ENCODE measurements at regions not wholly inside any gene's neighbourhood (a gene's known extent, or its start where the extent isn't known, plus 50 kb on each side); places are given as distances from the start of the nearest gene placed in this dataset.

DNA sequence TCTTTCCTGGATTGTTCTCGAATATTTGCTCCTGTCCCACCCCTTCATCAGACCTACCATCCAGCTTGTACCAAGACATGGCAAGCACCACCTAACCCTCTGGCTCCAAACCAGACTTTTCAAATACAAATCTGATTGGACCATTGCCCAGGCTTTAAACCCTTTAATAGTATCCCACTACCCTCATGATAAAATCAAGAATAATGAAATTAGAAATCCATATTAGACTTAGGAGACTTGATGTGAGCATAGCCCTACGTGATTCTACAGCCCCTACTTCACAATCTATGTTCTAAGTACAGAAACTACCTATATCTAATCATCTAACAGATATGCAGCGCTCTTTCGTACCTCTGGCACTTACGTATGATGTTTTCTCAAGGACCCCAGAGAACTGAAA is 375.2 kb upstream of the CPEB2 start:
- H3K27me3 Mint-ChIP-seq = peaks cover 0 to 4% of the 10 kb centered on the region in 2 donors
- no peak overlapping the region for H3K27ac Mint-ChIP-seq
- no peak overlapping the region for H3K4me3 Mint-ChIP-seq
- DNase-seq = no peak
- H3K36me3 Mint-ChIP-seq = no peaks in the 10 kb centered on the region
- ATAC-seq (replicated peaks) = no peak
- peaks cover 0 to 2% of the 10 kb centered on the region in 2 donors for H3K9me3 Mint-ChIP-seq
- no peaks in the 10 kb centered on the region for H3K4me1 Mint-ChIP-seq

DNA sequence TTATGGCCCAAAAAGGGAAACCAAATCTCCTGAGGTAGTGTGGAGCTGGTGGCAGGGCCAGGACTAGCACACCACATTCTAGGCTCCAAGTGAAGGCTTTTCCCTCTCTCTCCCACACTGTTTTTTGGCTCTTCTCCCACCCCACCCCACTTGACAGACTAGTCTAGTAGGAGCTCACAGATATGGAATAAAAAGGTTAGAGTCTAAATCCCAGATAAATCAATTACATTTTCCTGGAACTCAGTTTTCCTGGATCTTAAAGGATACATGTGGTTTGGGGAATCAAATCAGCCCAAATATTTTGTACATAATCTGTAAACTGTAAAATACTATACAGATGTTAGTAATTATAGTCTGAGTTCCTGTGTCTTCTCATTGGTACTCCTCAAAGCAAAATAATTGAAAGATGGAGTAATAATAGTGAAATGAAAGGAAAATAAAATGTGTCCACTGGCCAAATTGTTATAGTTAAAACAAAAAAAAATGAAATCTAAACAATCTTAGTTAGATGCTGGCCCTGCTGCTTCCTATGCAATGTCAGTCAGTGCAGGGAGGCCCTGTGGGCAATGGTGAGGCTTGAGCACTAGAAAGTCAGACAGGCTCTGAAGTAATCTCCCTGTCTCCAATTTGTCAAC is 370.4 kb upstream of the CPEB2 start:
- Mint-ChIP-seq H3K4me3 (no peak overlapping the region), H3K9me3 (peaks cover 7 to 10% of the 10 kb centered on the region in 2 donors), H3K27ac (no peak overlapping the region), H3K27me3 (no peaks in the 10 kb centered on the region), H3K36me3 (no peaks in the 10 kb centered on the region), H3K4me1 (no peaks in the 10 kb centered on the region)
- DNase-seq (no peak), ATAC-seq (replicated peaks) (no peak)

DNA sequence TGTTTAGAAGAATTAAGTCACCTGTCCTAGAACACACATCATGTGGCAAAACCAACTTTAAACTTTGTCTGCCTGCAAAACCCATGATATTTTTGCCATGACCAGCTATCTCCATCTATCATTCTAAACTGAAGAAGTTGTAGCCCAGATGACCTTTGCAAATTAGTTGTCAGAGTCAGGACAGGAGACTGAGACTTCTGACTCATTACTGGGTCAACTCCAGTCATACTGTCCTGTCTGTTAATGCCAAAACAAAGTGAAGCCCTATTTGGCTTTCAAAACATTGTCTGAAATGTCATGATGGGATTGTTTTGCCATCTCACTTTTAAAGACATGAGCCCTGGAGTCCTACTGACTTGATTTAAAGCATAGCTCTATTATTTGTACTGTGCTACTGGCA is 365.7 kb upstream of the CPEB2 start:
- Mint-ChIP-seq H3K27me3 (peaks cover 4 to 8% of the 10 kb centered on the region in 2 donors), H3K4me1 (no peaks in the 10 kb centered on the region)
- peak; percentile 51 to 57 for ATAC-seq (replicated peaks)

DNA sequence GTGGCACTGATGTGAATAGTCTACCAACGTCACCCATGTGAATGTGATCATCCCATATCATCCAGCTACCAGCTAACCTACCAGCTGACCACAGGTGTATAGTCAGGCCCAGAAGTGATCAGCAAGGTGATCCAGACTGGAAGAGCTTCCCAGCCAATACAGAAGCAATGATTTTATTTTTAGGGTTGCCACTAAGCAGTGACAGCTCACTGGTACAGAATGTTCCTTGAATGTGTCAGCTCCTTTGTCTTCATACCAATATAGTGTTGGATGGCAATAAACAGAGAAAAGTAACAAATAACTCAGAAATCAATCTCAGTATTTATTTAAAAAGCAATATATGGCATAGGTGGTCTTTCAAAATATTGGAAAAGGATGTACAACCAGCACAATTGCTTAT is 361.8 kb upstream of the CPEB2 start:
- no peak overlapping the region for H3K27ac Mint-ChIP-seq
- no peak for DNase-seq
- H3K4me3 Mint-ChIP-seq = no peak overlapping the region
- ATAC-seq (replicated peaks) = no peak
- peaks cover 0 to 3% of the 10 kb centered on the region in 2 donors for H3K9me3 Mint-ChIP-seq
- H3K27me3 Mint-ChIP-seq = peaks cover 4 to 8% of the 10 kb centered on the region in 2 donors
- no peaks in the 10 kb centered on the region for H3K4me1 Mint-ChIP-seq
- no peaks in the 10 kb centered on the region for H3K36me3 Mint-ChIP-seq

More for the DNA sequence above, 365.7 kb upstream of the CPEB2 start:
- H3K9me3 Mint-ChIP-seq = peaks cover 7 to 9% of the 10 kb centered on the region in 2 donors
- DNase-seq = no peak
- H3K4me3 Mint-ChIP-seq = no peak overlapping the region
- no peak overlapping the region for H3K27ac Mint-ChIP-seq
- no peaks in the 10 kb centered on the region for H3K36me3 Mint-ChIP-seq

DNA sequence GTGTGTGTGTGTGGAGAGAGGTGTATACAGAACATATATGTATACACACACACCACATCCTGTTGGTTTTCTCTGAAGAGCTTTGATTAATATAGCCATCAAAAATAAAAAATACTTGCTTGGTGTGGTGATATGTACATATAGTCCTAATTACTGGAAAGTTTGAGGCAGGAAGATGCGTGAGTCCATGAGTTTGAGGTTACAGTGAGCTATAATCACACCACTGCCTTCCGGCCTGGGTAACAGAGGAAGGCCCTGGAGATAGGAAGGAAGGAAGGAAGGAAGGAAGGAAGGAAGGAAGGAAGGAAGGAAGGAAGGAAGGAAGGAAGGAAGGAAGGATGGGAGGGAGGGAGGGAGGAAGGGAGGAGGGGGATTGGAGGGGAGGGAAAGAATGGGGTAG is 360.4 kb upstream of the CPEB2 start:
- H3K27me3 Mint-ChIP-seq = peaks cover 4 to 8% of the 10 kb centered on the region in 2 donors
- H3K4me3 Mint-ChIP-seq = no peak overlapping the region
- H3K4me1 Mint-ChIP-seq = no peaks in the 10 kb centered on the region
- H3K9me3 Mint-ChIP-seq = no peaks in the 10 kb centered on the region
- no peak overlapping the region for H3K27ac Mint-ChIP-seq
- DNase-seq (no peak), ATAC-seq (replicated peaks) (no peak)
- no peaks in the 10 kb centered on the region for H3K36me3 Mint-ChIP-seq

DNA sequence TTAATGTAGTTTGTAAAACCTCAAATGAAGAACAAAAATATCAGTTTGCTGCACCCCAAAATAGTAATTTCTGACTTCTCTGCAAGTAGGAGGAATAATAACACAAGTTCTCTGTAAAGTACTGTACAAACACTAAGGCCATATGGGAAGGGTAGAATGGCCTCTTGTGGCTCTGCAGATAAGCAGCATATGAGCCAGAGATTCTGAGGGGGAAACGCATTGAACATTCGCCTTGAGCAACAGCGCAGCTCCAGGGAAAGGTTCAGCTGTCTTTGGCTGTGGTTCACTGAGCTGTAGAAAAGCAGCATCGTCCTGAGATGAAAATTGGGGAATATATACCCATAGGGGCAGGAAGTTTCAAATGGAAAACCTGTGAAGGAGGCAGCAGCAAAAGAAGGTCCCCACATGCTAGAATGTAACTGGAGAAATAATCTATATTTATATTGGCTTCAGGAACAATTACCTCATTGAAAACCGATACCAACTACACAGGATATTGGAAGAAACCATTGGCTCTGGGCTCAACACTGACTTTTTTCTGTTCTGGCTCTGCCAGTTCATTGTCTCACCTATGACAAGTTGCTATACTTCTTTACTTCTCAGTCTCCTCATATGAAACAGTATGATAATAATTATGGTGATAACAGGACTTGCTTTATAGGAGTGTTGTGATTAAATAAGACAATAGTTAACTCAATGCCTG is 357.6 kb upstream of the CPEB2 start:
- no peak for DNase-seq
- Mint-ChIP-seq H3K9me3 (no peaks in the 10 kb centered on the region), H3K27me3 (no peaks in the 10 kb centered on the region), H3K36me3 (no peaks in the 10 kb centered on the region), H3K4me3 (no peak overlapping the region), H3K4me1 (no peaks in the 10 kb centered on the region), H3K27ac (no peak overlapping the region)
- no peak for ATAC-seq (replicated peaks)

DNA sequence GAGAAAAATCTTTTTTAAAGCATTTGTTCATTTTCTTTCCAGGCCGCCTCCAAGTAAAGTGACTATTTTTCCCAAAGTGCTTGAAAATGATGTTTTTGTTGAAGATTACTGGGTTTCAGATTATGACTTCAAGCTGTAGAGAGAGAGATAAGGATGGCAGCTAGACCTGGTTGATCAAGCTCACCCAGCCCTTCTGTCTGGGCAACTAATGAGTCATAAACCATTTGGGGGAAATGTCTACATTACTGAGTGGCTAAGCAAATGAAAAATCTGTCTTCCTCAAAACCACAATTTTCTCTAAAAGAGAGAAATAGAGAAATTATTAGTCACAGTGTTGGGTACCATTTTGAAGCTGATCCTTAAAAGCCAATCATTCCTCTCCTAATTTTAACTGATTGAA is 355.4 kb upstream of the CPEB2 start:
- no peak for DNase-seq
- Mint-ChIP-seq H3K27ac (no peak overlapping the region), H3K9me3 (peaks cover 0 to 3% of the 10 kb centered on the region in 2 donors), H3K27me3 (no peaks in the 10 kb centered on the region), H3K4me3 (no peak overlapping the region), H3K36me3 (no peaks in the 10 kb centered on the region), H3K4me1 (no peaks in the 10 kb centered on the region)
- ATAC-seq (replicated peaks) = peak in 1 of 2 donors; percentile 49

DNA sequence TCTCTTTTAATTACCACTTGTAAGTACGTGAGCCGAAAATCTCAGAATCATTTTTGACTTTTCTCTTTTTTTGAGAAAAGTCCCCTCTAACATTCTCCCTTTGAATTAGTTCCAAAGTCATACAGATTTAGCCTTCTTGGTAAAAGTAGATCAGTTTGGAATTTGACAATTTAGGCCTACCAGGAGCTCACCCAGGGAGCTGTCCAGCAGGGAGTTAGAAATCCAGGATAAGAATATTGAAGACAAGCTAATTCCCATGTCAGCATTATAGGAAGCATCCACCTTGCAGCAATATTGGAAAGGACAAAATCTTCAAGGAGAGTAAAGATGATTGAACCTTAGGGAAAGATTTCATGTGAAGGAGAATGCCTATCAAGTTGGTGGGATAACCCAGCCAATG is 352.2 kb upstream of the CPEB2 start:
- peaks cover 0 to 6% of the 10 kb centered on the region in 2 donors for H3K9me3 Mint-ChIP-seq
- DNase-seq = no peak
- no peak overlapping the region for H3K4me3 Mint-ChIP-seq
- no peak for ATAC-seq (replicated peaks)
- peaks cover 0 to 1% of the 10 kb centered on the region in 2 donors for H3K27me3 Mint-ChIP-seq
- H3K36me3 Mint-ChIP-seq = no peaks in the 10 kb centered on the region
- H3K27ac Mint-ChIP-seq = no peak overlapping the region
- no peaks in the 10 kb centered on the region for H3K4me1 Mint-ChIP-seq

DNA sequence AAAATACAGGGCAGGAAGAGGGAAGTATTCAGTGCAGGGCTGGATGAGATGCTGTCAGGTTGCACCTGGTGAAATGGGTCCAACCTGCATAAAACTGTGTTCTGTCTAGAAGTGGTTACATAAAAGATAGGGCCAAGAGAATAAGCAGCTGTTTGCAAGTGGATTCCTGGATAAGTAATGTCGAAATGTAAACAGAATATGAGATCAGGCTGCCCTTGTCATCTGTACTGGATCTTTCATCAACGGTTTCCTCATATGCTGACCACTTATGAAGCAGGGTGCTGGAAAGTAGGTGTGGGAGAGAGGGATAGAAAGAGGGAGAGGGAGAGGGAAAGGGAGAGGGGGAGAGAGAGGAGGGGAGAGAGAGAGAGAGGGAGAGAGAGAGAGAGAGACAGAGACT is 349.8 kb upstream of the CPEB2 start:
- no peaks in the 10 kb centered on the region for H3K36me3 Mint-ChIP-seq
- no peak overlapping the region for H3K4me3 Mint-ChIP-seq
- peaks cover 0 to 8% of the 10 kb centered on the region in 2 donors for H3K9me3 Mint-ChIP-seq
- ATAC-seq (replicated peaks) (no peak), DNase-seq (no peak)
- H3K4me1 Mint-ChIP-seq = no peaks in the 10 kb centered on the region
- peaks cover 0 to 4% of the 10 kb centered on the region in 2 donors for H3K27me3 Mint-ChIP-seq
- no peak overlapping the region for H3K27ac Mint-ChIP-seq

DNA sequence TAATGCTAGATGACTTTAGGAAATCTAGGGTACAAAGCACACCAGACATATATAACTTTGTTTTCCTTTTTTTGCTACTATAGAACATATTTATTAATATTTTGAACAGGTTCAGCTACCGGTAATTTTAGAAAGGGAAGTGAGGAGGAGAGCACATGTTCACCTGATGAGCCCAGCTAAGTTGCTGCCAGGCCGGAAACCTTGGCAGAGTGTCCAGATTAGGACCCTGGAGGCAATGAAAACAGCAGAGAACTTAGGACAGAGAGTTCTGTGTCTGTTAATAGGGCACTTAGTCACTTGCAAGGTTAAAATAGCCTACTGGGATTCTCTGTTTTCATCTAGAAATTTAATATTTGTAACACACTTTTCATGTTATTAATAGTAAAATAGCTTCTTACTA is 348.9 kb upstream of the CPEB2 start:
- Mint-ChIP-seq H3K36me3 (no peaks in the 10 kb centered on the region), H3K27me3 (peaks cover 0 to 4% of the 10 kb centered on the region in 2 donors), H3K4me1 (no peaks in the 10 kb centered on the region), H3K9me3 (peaks cover 0 to 8% of the 10 kb centered on the region in 2 donors), H3K27ac (no peak overlapping the region), H3K4me3 (no peak overlapping the region)
- DNase-seq (no peak), ATAC-seq (replicated peaks) (no peak)

DNA sequence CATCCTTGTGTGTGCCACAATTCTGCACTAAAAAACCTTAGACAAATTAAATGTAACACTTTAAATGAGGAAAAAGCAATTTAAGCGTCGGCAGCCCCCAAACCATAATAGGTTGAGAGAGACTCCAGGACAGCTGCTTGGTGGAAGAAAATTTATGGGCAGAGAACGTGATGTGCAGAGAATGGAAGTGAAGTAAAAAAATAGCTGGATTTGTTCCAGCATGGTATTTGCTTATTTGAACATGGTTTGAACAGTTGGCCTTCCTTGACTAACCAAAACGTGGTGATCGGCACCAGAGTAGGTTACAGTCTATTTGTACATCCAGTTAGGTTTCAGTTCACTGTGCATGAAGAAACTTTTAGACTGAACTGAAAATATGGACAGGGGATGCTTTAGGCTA is 343.0 kb upstream of the CPEB2 start:
- no peak for ATAC-seq (replicated peaks)
- Mint-ChIP-seq H3K27ac (no peak overlapping the region), H3K27me3 (peaks cover 0 to 4% of the 10 kb centered on the region in 2 donors), H3K36me3 (no peaks in the 10 kb centered on the region), H3K4me3 (no peak overlapping the region), H3K4me1 (no peaks in the 10 kb centered on the region), H3K9me3 (peaks cover 0 to 3% of the 10 kb centered on the region in 2 donors)
- no peak for DNase-seq

DNA sequence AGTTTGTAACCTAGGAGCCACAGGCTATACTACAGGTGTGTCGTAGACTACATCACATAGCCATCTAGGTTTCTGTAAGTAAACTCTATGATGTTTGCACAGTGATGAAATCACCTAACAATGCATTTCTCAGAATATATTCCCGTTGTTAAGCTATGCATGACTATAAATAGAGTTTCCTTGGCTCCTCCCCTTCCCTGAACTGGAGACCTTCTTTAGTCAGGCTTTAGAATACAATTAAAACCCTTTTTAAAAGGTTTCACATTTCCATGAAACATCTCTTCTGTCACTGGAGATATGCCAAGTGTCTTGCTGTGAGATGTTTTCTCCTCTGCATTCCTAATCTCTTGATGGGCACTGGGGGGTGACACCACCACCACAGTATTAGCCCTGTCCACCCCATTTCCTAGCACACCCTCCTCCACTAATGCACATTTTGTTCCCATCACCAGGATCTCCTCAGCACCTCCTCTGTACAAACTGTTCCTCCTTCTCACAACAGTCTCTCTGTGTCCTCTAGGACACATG is 334.6 kb upstream of the CPEB2 start:
- Mint-ChIP-seq H3K27ac (no peak overlapping the region), H3K9me3 (peaks cover 4% of the 10 kb centered on the region in 2 donors), H3K4me3 (no peak overlapping the region), H3K4me1 (no peaks in the 10 kb centered on the region), H3K27me3 (no peaks in the 10 kb centered on the region), H3K36me3 (no peaks in the 10 kb centered on the region)
- no peak for DNase-seq
- ATAC-seq (replicated peaks) = no peak

DNA sequence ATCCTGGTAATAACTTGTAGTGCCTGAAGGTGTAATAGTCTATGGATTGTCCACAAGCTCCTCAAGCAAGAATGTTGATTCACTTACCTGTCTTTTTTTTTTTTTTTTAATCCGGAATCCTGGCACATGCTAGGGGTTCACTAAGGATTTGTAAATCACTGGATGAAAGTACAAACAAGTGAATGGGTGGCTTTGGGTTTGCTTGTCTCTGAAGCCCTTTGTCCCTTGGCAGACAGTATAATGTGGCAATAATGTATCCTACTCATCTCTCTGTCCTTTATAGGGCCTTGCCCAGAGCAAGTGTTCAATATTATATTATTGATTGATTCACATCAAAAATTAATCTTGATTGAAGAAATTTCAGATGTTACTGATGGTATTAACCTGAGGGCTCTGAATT is 334.0 kb upstream of the CPEB2 start:
- Mint-ChIP-seq H3K36me3 (no peaks in the 10 kb centered on the region), H3K9me3 (peaks cover 8 to 10% of the 10 kb centered on the region in 2 donors), H3K27ac (no peak overlapping the region), H3K27me3 (no peaks in the 10 kb centered on the region), H3K4me3 (no peak overlapping the region), H3K4me1 (no peaks in the 10 kb centered on the region)
- ATAC-seq (replicated peaks) (no peak), DNase-seq (no peak)

DNA sequence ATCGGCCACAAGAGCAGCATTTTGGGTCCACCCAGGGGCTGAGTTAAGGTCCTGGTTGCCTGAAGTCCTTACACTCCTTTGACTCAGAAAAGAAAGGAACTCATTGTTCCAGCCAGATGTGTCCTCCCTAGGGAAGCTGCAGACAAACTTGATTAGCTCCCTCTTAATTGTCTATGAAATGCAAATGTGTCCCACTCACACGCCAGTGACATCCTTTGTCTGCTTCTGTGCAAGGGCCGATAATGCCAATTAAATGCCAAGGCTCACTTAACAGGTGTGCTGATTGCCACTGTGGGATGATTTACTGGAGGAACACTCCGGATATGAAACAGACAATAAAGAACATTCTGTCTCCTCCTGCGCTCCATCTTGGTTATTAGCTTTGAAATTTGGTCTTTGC is 332.9 kb upstream of the CPEB2 start:
- Mint-ChIP-seq H3K4me1 (no peaks in the 10 kb centered on the region), H3K4me3 (no peak overlapping the region), H3K36me3 (no peaks in the 10 kb centered on the region), H3K27me3 (no peaks in the 10 kb centered on the region), H3K9me3 (peaks cover 8 to 12% of the 10 kb centered on the region in 2 donors), H3K27ac (no peak overlapping the region)
- no peak for DNase-seq
- no peak for ATAC-seq (replicated peaks)

DNA sequence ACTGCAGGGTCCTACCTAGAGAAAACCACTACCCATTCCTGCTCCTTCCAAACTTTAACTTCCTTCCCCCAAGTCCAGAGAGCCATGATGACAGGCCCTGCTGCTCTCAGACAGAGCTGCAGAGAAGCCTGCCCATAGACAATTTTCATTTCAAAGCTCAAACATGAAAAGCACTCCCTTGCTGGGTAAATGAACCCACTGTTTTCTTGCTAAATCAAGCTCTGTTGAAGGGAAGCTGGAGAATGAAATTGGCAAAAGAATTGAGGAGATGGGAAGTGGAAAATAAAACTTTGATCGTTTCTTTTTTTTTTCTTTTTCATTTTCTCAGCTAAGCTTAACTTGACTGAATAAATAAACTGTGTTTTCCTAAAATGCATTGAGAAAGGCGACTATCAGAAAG is 331.1 kb upstream of the CPEB2 start:
- DNase-seq (no peak), ATAC-seq (replicated peaks) (no peak)
- no peak overlapping the region for H3K4me3 Mint-ChIP-seq
- no peaks in the 10 kb centered on the region for H3K4me1 Mint-ChIP-seq
- H3K27ac Mint-ChIP-seq = no peak overlapping the region
- no peaks in the 10 kb centered on the region for H3K27me3 Mint-ChIP-seq
- H3K36me3 Mint-ChIP-seq = no peaks in the 10 kb centered on the region
- H3K9me3 Mint-ChIP-seq = peaks cover 6 to 10% of the 10 kb centered on the region in 2 donors

Data from stimulated activated naive B cell treated with anti-CD40 and anti-IgM and Interleukin-4, amounts not matched to agents 10 μg/mL and 1 μg/mL and 100 μg/mL, for 72 hours (primary cell).